MM.1S (cell line): ENCODE measurements at regions not wholly inside any gene's neighbourhood (a gene's known extent, or its start where the extent isn't known, plus 50 kb on each side); places are given as distances from the start of the nearest gene placed in this dataset.

ENCODE experiments used
- CTCF ChIP-seq: fragments of 300-600 bp; sonication (generic); IDR thresholded peaks from 2 replicates; pipeline ENCODE4 v1.5.1; 2016; ENCODE audit warnings: antibody characterized with exemption, low read length, mixed read lengths
- EZH2 ChIP-seq: fragments of 300-600 bp; sonication (generic); optimal IDR thresholded peaks from 2 replicates; pipeline ENCODE3; 2017; ENCODE audit warnings: low read depth, mild to moderate bottlenecking, antibody characterized with exemption, low read length, mixed read lengths
- EZH2phosphoT487 ChIP-seq: fragments of 300-600 bp; sonication (generic); IDR thresholded peaks from 2 replicates; pipeline ENCODE4 v1.6.1; 2018; ENCODE audit warnings: antibody characterized with exemption, low read length

GRCh38 chr14:97642631-97643030, 845.4 kb downstream of the VRK1 start:
- TF ChIP-seq CTCF: no peak
- TF ChIP-seq EZH2: no peak
- TF ChIP-seq EZH2phosphoT487: no peak
